Nephron progenitor cell (in vitro differentiated cells): ENCODE measurements at regions not wholly inside any gene's neighbourhood (a gene's known extent, or its start where the extent isn't known, plus 50 kb on each side); places are given as distances from the start of the nearest gene placed in this dataset.
A peak's percentile ranks its signal among the peaks of the same experiment; 100 is the strongest.

Source experiments
- DNase-seq: peaks from one replicate; pipeline ENCODE4 v3.0.0; 2021
- H3K27ac Mint-ChIP-seq: 2 replicates; pipeline ENCODE4 v1.8.0; 2021; ENCODE audit warnings: mild to moderate bottlenecking, moderate library complexity, mixed read lengths
- H3K27me3 Mint-ChIP-seq: 2 replicates; pipeline ENCODE4 v1.8.0; 2021; ENCODE audit warnings: mild to moderate bottlenecking, low read depth, mixed read lengths; ENCODE audit not compliant: poor library complexity
- H3K36me3 Mint-ChIP-seq: 2 replicates; pipeline ENCODE4 v1.8.0; 2021; ENCODE audit warnings: low read depth, mixed read lengths
- H3K4me1 Mint-ChIP-seq: 2 replicates; pipeline ENCODE4 v1.8.0; 2021; ENCODE audit warnings: mixed read lengths
- H3K4me3 Mint-ChIP-seq: 2 replicates; pipeline ENCODE4 v1.8.0; 2021; ENCODE audit warnings: mild to moderate bottlenecking, moderate library complexity, mixed read lengths
- H3K9me3 Mint-ChIP-seq: 2 replicates; pipeline ENCODE4 v1.8.0; 2021; ENCODE audit warnings: mild to moderate bottlenecking, moderate library complexity, mixed read lengths
- CTCF ChIP-seq: fragments of 200-600 bp; sonication (generic); IDR thresholded peaks from 2 replicates; pipeline ENCODE4 v1.5.0; 2021; ENCODE audit warnings: antibody characterized with exemption

DNA sequence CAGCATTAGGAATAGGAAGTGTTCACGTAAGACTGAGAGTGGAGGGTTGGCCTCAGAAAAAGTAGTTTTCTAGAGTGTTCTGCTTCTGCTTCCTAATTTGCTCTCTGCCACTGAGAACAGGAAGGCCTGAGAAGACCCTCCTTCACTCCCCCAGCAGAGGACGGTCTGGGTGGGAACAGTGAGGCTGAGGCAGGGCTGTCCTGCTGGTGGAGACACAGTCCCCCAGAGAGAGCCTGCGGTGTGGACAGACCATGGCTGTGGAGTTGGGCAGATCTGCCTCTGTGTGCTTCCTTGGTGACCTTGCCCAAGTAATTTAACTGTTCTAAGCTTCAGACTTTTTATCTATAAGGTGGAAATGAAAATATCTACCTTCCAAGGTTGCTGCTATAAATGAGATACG lies 182.3 kb downstream of the DACT1 start:
- Mint-ChIP-seq H3K4me1 (peaks cover 36% of the 10 kb centered on the region), H3K27me3 (peaks cover 4% of the 10 kb centered on the region), H3K9me3 (peaks cover 6% of the 10 kb centered on the region), H3K36me3 (no peaks in the 10 kb centered on the region), H3K4me3 (no peak overlapping the region), H3K27ac (no peak overlapping the region)
- no peak for DNase-seq
- TF ChIP-seq CTCF: no peak

GRCh38 chr14:58821421-58821820 lies 183.7 kb downstream of the DACT1 start:
- peaks cover 8% of the 10 kb centered on the region for H3K36me3 Mint-ChIP-seq
- H3K4me1 Mint-ChIP-seq: peaks cover 30% of the 10 kb centered on the region
- TF ChIP-seq CTCF: no peak
- no peak for DNase-seq
- H3K9me3 Mint-ChIP-seq: peaks cover 13% of the 10 kb centered on the region
- H3K27me3 Mint-ChIP-seq: peaks cover 9% of the 10 kb centered on the region
- H3K27ac Mint-ChIP-seq: no peak overlapping the region
- no peak overlapping the region for H3K4me3 Mint-ChIP-seq

GRCh38 chr14:58822856-58823255 lies 185.1 kb downstream of the DACT1 start:
- Mint-ChIP-seq H3K27me3 (peaks cover 9% of the 10 kb centered on the region), H3K36me3 (peaks cover 10% of the 10 kb centered on the region), H3K4me1 (peaks cover 23% of the 10 kb centered on the region), H3K27ac (no peak overlapping the region), H3K9me3 (peaks cover 27% of the 10 kb centered on the region), H3K4me3 (no peak overlapping the region)
- no peak for DNase-seq
- TF ChIP-seq CTCF: no peak

DNA sequence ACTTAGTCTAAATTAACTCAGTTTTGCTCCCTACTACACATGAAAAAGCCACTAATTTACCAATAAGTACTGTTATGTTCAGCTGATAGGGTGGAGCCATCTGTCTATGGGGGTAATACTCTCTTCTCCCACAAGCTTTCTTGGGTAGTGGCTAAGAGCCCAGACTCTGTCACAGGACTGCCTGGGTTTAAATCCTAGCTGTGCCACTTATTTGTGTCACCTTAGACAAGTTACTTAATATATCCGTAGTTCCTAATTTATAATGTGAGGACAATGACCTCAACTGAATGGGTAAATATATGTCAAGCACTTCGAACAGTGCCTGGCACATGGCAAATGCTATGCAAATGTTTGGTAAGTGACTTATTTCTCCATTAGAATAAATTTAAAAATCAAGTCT lies 185.6 kb downstream of the DACT1 start:
- no peak overlapping the region for H3K27ac Mint-ChIP-seq
- peaks cover 27% of the 10 kb centered on the region for H3K9me3 Mint-ChIP-seq
- DNase-seq: no peak
- peaks cover 19% of the 10 kb centered on the region for H3K4me1 Mint-ChIP-seq
- H3K4me3 Mint-ChIP-seq: no peak overlapping the region
- H3K27me3 Mint-ChIP-seq: peaks cover 9% of the 10 kb centered on the region
- H3K36me3 Mint-ChIP-seq: peaks cover 10% of the 10 kb centered on the region
- TF ChIP-seq CTCF: no peak

DNA sequence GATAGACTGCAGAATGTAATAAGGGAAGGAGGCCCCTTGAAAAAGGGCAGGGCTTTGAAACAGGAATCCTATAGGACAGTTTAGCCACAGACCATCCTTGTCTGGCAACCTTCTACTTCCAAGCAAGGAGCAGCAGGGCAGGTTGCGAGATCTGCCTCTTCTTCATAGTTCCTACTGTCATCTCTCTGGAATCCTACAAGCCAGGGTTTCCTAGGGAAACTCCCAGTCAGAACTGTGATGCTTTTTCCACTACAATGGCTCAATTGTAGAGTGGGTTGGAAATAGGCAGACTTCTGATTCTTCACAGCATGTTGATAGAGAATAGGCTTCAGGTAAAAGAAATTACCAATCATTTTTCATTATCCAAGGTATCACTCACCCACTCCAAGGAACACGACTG lies 186.3 kb downstream of the DACT1 start:
- Mint-ChIP-seq H3K36me3 (peaks cover 10% of the 10 kb centered on the region), H3K9me3 (peaks cover 27% of the 10 kb centered on the region), H3K27me3 (peaks cover 9% of the 10 kb centered on the region), H3K4me3 (no peak overlapping the region), H3K27ac (peak overlapping the region; percentile 44), H3K4me1 (peaks cover 12% of the 10 kb centered on the region)
- no peak for DNase-seq
- TF ChIP-seq CTCF: no peak

DNA sequence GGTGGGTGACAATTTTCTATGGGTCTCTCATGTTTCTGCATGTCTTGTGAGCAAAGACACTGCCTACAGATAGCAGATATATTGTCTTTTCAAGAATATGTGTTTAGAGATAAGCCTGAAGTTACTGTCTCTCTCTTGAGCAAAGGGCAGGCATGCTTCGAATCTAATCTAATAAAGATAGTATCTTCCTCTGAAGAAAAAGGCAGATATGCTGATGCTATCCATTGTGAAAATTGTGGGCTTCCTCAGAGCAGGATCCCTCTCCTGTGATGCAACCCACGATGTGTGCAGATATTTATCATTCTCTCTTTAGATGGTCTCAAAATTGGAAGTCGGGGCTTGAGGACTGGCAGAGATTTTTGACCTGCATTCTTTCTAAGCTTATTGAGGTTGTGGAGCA lies 187.0 kb downstream of the DACT1 start:
- H3K4me1 Mint-ChIP-seq: peaks cover 13% of the 10 kb centered on the region
- no peak overlapping the region for H3K27ac Mint-ChIP-seq
- no peak overlapping the region for H3K4me3 Mint-ChIP-seq
- DNase-seq: no peak
- peaks cover 9% of the 10 kb centered on the region for H3K27me3 Mint-ChIP-seq
- H3K9me3 Mint-ChIP-seq: peaks cover 27% of the 10 kb centered on the region
- H3K36me3 Mint-ChIP-seq: peaks cover 10% of the 10 kb centered on the region
- no peak for TF ChIP-seq CTCF
